ENCODE measurements at regions not wholly inside any gene's neighbourhood (a gene's known extent, or its start where the extent isn't known, plus 50 kb on each side); places are given as distances from the start of the nearest gene placed in this dataset.
"Not testable (repeated sequence)": the region's sequence is repeated elsewhere in the genome, so short reads cannot be mapped to it uniquely, and the experiment has no call there.

DNA sequence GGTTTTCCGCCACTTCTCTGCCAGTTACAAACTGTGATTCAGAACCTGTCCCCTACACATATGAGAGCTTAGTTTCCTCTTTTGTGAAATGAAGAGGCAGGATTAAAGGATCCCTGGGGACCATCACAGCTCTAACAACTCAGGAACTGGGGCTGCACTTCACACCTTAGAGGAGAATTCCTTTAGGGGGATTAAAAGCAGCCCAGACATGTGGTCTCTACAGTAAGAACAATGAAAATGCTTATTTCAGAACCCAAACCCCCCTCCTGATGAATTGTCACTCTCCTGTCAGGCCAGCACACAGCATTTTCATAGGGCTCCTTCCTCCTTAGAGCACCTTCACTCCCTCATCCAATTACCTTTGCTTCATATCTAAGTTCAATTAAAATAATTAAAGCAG lies 101.5 kb upstream of the NEDD4L start:
- Histone ChIP-seq H3K36me3 (ENCODE audit: control insufficient read depth, insufficient read depth, low read length) (no peaks in the 10 kb centered on the region), H3K27me3 (ENCODE audit: control insufficient read depth, insufficient read depth, low read length) (no peaks in the 10 kb centered on the region), H3K4me3 (ENCODE audit: low read depth, low read length) (no peak overlapping the region)
- DNase-seq (ENCODE audit: low read depth): no peak
- TF ChIP-seq, protein P1, sequence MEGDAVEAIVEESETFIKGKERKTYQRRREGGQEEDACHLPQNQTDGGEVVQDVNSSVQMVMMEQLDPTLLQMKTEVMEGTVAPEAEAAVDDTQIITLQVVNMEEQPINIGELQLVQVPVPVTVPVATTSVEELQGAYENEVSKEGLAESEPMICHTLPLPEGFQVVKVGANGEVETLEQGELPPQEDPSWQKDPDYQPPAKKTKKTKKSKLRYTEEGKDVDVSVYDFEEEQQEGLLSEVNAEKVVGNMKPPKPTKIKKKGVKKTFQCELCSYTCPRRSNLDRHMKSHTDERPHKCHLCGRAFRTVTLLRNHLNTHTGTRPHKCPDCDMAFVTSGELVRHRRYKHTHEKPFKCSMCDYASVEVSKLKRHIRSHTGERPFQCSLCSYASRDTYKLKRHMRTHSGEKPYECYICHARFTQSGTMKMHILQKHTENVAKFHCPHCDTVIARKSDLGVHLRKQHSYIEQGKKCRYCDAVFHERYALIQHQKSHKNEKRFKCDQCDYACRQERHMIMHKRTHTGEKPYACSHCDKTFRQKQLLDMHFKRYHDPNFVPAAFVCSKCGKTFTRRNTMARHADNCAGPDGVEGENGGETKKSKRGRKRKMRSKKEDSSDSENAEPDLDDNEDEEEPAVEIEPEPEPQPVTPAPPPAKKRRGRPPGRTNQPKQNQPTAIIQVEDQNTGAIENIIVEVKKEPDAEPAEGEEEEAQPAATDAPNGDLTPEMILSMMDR (IDR thresholded peaks at IDR 0.05; ENCODE audit: insufficient read depth, low read length, poor library complexity, severe bottlenecking): no peak

DNA sequence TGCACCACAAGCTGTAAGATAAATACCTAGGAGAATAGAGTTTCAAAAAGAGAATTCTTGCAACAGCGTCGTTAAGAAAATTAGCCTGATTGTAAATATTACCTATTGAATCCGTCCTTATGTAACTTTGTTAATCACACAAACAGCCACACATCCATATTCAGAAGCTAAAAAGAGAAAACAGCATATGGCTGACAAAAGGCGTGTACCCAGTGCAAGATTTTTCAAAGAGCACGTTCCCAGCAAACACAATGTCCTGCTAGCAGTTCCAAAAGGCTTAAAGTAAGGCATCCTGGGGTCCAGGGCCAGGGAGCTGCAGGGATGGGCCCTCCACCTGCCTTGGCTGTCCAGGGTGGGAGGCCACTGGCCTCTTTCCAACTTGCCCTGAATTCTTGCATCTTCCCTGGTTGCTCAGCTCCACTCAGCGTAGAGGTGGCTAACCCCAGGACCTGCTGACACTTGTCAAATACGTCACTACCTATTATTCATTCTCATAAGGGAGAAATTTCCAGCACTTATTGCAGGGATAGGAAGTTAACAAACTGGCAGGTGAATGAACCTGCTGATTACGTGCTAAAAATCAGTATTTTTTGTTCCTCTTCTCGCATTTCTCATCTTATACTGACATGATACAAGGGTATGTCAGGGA lies 102.1 kb upstream of the NEDD4L start:
- TF ChIP-seq, protein P1 (IDR thresholded peaks at IDR 0.05; ENCODE audit: insufficient read depth, low read length, poor library complexity, severe bottlenecking): no peak
- H3K36me3 ChIP-seq (ENCODE audit: control insufficient read depth, insufficient read depth, low read length): no peaks in the 10 kb centered on the region
- H3K27me3 ChIP-seq (ENCODE audit: control insufficient read depth, insufficient read depth, low read length): no peaks in the 10 kb centered on the region
- no peak overlapping the region for H3K4me3 ChIP-seq (ENCODE audit: low read depth, low read length)
- no peak for DNase-seq (ENCODE audit: low read depth)

DNA sequence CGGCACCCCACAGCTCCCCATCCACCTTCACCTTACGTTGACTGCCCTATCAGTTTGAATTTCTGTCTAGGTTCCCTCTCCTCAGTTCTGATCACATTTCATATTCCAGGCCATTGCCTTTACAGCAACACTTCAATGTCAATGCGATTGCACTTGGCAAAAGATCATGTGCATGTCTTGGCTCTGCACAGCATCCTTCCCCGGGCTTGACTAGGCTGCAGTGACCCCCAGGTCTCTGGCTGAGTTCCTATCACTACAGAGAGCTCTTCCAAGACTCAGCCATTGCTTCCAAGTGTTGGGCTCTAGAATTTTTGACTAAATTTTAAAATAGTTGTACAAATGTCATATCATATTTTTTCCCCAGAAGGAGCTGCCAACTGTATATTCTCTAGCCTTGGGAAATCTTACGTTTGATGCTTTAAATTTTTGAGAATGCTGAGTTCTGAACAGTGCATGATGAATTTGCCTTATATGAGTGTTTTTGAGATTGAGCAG lies 103.8 kb upstream of the NEDD4L start:
- no peak for DNase-seq (ENCODE audit: low read depth)
- Histone ChIP-seq H3K4me3 (ENCODE audit: low read depth, low read length) (no peak overlapping the region), H3K36me3 (ENCODE audit: control insufficient read depth, insufficient read depth, low read length) (no peaks in the 10 kb centered on the region), H3K27me3 (ENCODE audit: control insufficient read depth, insufficient read depth, low read length) (no peaks in the 10 kb centered on the region)
- TF ChIP-seq, protein P1 (IDR thresholded peaks at IDR 0.05; ENCODE audit: insufficient read depth, low read length, poor library complexity, severe bottlenecking): no peak

DNA sequence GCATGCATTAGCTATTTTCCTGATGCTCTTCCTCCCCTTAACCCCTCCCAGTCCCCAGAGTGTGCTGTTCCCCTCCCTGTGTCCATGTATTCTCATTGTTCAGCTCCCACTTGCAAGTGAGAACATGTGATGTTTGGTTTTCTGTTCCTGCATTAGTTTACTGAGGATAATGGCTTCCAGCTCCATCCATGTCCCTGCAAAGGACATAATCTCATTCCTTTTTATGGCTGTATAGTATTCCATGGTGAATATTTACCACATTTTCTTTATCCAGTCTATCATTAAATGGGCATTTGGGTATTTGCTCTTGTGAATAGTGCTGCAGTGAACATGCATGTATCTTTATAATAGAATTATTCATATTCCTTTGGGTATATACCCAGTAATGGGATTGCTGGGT lies 109.7 kb upstream of the NEDD4L start:
- not testable (repeated sequence) for H3K4me3 ChIP-seq (ENCODE audit: low read depth, low read length); DNase-seq (ENCODE audit: low read depth); H3K36me3 ChIP-seq (ENCODE audit: control insufficient read depth, insufficient read depth, low read length); H3K27me3 ChIP-seq (ENCODE audit: control insufficient read depth, insufficient read depth, low read length)

DNA sequence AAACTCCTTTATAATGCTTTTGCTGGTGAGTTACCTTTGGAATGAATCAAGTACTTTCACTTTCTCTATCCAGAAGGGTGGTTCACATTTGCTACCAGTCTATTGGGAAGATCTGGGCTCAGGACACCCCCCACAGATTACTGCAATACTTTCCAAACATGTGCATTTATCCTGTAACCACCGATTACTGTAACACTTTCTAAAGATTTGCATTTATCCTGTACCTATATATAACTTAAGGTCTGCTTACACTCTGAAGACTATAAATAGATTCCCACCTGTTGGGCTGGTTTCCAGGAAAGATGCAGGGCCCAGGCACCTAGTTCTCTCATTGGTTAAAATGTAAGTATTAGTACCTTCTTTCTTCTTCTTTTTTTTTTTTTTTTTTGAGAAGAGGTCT lies 113.0 kb upstream of the NEDD4L start:
- DNase-seq (ENCODE audit: low read depth): no peak
- Histone ChIP-seq H3K36me3 (ENCODE audit: control insufficient read depth, insufficient read depth, low read length) (no peaks in the 10 kb centered on the region), H3K4me3 (ENCODE audit: low read depth, low read length) (no peak overlapping the region), H3K27me3 (ENCODE audit: control insufficient read depth, insufficient read depth, low read length) (no peaks in the 10 kb centered on the region)
- TF ChIP-seq, protein P1 (IDR thresholded peaks at IDR 0.05; ENCODE audit: insufficient read depth, low read length, poor library complexity, severe bottlenecking): no peak

DNA sequence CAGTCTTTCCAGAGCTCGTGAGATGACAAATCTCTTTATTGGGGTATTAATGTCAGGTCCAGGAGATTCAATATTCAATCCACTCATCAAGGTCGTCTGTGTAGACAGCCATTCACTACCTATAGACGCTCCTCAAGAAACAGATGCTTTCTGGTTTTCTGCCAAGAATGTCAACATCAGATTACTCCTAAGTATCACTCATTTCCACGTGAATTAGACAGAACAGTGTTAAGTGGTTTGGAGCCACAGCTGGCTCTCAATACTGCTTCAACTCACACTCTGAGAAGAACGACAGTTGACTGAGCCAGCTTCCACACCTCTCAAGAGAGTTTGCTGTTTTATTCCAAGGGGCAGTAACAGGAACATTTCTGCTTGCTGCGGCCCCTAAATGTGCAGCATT lies 113.5 kb upstream of the NEDD4L start:
- Histone ChIP-seq H3K36me3 (ENCODE audit: control insufficient read depth, insufficient read depth, low read length) (no peaks in the 10 kb centered on the region), H3K4me3 (ENCODE audit: low read depth, low read length) (no peak overlapping the region), H3K27me3 (ENCODE audit: control insufficient read depth, insufficient read depth, low read length) (no peaks in the 10 kb centered on the region)
- TF ChIP-seq, protein P1 (IDR thresholded peaks at IDR 0.05; ENCODE audit: insufficient read depth, low read length, poor library complexity, severe bottlenecking): no peak
- no peak for DNase-seq (ENCODE audit: low read depth)

Measured in kidney epithelial cell (primary cell).